Caco-2 (cell line): ENCODE measurements at regions not wholly inside any gene's neighbourhood (a gene's known extent, or its start where the extent isn't known, plus 50 kb on each side); places are given as distances from the start of the nearest gene placed in this dataset.
"Not testable (repeated sequence)": the region's sequence is repeated elsewhere in the genome, so short reads cannot be mapped to it uniquely, and the experiment has no call there.

ENCODE experiments used
- BruUV-seq: library from RNA; stranded (reverse); fragments of 400-500 nt; replicated peaks from 2 replicates; lab custom pipeline; 2021; lab: Mats Ljungman, UMichigan
- CTCF ChIA-PET: fragments of 300-600 bp; sonication (Branson Sonifier 250); formaldehyde crosslinking; loops from one replicate; lab custom pipeline; 2022; ENCODE audit warnings: antibody characterized with exemption; lab: Charles Lee
- POLR2A ChIA-PET: fragments of 300-600 bp; sonication (Branson Sonifier 250); formaldehyde crosslinking; loops from one replicate; lab custom pipeline; 2022; ENCODE audit warnings: antibody characterized with exemption; lab: Charles Lee
- DNase-seq, 2 experiments: peaks; one replicate each; pipeline versions ENCODE4 v3.0.0 to v3.0.0-alpha.2; 2020 to 2022
- H3K27me3 ChIP-seq: replicated peaks from 2 replicates; pipeline ENCODE4 v1.6.0; 2011; ENCODE audit warnings: low read length; ENCODE audit not compliant: control insufficient read depth, insufficient read depth
- H3K36me3 ChIP-seq: 2 replicates; pipeline ENCODE4 v1.5.1; 2011; ENCODE audit warnings: low read length; ENCODE audit not compliant: control insufficient read depth, insufficient read depth
- H3K4me1 ChIP-seq: fragments of 250-450 bp; sonication (Bioruptor Pico); 2 replicates; pipeline ENCODE4 v1.5.1; 2020; ENCODE audit warnings: mild to moderate bottlenecking
- H3K4me3 ChIP-seq: 2 replicates; pipeline ENCODE4 v1.5.1; 2011; ENCODE audit warnings: low read depth, mild to moderate bottlenecking, control low read depth, low read length
- H3K9me3 ChIP-seq: fragments of 250-450 bp; sonication (Bioruptor Pico); 2 replicates; pipeline ENCODE4 v1.5.1; 2020; ENCODE audit warnings: mild to moderate bottlenecking, moderate library complexity
- H3K27ac Mint-ChIP-seq: one replicate; pipeline ENCODE4 v1.8.0; 2022; ENCODE audit warnings: mixed read lengths; ENCODE audit not compliant: unreplicated experiment
- H3K27me3 Mint-ChIP-seq: one replicate; pipeline ENCODE4 v1.8.0; 2022; ENCODE audit warnings: mixed read lengths; ENCODE audit not compliant: insufficient read depth, unreplicated experiment
- H3K36me3 Mint-ChIP-seq: one replicate; pipeline ENCODE4 v1.8.0; 2022; ENCODE audit warnings: mild to moderate bottlenecking, mixed read lengths; ENCODE audit not compliant: insufficient read depth, unreplicated experiment
- H3K4me1 Mint-ChIP-seq: one replicate; pipeline ENCODE4 v1.8.0; 2022; ENCODE audit warnings: low read depth, mixed read lengths; ENCODE audit not compliant: unreplicated experiment
- H3K4me3 Mint-ChIP-seq: one replicate; pipeline ENCODE4 v1.8.0; 2022; ENCODE audit warnings: mild to moderate bottlenecking, moderate library complexity, mixed read lengths; ENCODE audit not compliant: unreplicated experiment
- H3K9me3 Mint-ChIP-seq: one replicate; pipeline ENCODE4 v1.8.0; 2022; ENCODE audit warnings: mixed read lengths; ENCODE audit not compliant: unreplicated experiment
- intact Hi-C: fragments of 100-400 bp; cut with micrococcal nuclease; formaldehyde crosslinking; loops from one replicate; pipeline ENCODE4 v1.10.0; 2022; ENCODE audit not compliant: unreplicated experiment
- TF ChIP-seq, protein P1 (sequence below), 2 experiments: fragments of 200-600 bp in 1 of 2; IDR thresholded peaks; 1 replicate in 1 of 2; 2 replicates in 1 of 2; pipeline versions ENCODE4 v1.5.1 to v1.8.0; 2011 to 2022; ENCODE audit warnings: antibody characterized with exemption in 1 of 2, control low read depth in 1 of 2, inconsistent platforms in 1 of 2, low read depth in 1 of 2, low read length in 1 of 2, mild to moderate bottlenecking in 1 of 2, moderate library complexity in 1 of 2; ENCODE audit not compliant: insufficient read depth in 1 of 2, severe bottlenecking in 1 of 2, unreplicated experiment in 1 of 2

DNA sequence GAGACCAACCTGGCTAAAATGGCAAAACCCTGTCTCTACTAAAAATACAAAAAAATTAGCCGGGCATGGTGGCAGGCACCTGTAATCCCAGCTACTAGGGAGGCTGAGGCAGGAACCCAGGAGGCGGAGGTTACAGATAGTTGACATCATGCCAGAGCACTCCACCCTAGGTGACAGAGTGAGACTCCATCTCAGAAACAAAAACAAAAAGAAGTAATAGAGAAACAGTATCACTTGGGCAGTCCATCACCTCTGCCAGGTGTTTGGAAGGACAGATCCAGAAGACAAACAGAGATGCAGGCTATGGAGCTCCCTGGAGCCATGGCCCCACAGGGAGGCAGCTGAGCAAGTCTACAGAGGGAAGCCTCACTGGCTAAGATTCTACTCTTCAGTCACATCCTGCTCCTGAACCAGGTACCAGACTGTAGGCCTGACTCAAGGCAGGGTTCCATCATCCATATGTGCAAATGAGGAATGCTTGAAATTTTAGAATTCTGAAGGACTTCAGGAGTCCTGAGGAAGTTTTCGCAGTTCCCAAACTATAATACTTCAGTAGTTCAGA, 81.4 kb upstream of the CPEB2 start:
- H3K27ac Mint-ChIP-seq = no peak overlapping the region

DNA sequence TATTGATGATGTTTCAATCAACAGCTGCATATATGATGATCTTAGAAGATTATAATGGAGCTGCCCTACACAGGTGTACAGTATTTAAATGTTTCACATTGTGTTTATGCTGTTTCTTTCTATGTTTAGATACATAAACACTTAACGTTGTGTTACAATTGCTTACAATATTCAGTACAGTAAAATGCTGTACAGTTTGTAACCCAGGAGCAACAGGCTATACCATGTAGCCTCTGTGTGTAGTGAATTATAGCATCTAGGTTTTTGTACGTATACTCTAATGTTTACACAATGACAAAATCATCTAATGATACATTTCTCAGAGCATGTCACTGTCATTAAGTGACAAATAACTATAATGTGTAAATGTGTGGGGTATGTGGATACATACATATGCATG, 80.5 kb upstream of the CPEB2 start:
- BruUV-seq, H3K4me1 Mint-ChIP-seq, H3K27me3 ChIP-seq, H3K4me3 ChIP-seq, H3K4me1 ChIP-seq, intact Hi-C loops, H3K36me3 Mint-ChIP-seq, H3K9me3 ChIP-seq, H3K27me3 Mint-ChIP-seq, H3K4me3 Mint-ChIP-seq, CTCF ChIA-PET, H3K36me3 ChIP-seq, H3K9me3 Mint-ChIP-seq, H3K27ac Mint-ChIP-seq, DNase-seq, POLR2A ChIA-PET: not testable (repeated sequence)

More for the DNA sequence above, 81.4 kb upstream of the CPEB2 start:
- no peaks in the 10 kb centered on the region for H3K27me3 ChIP-seq
- Mint-ChIP-seq H3K4me3 (no peak overlapping the region), H3K4me1 (no peaks in the 10 kb centered on the region), H3K27me3 (no peaks in the 10 kb centered on the region), H3K36me3 (no peaks in the 10 kb centered on the region), H3K9me3 (no peaks in the 10 kb centered on the region)
- no peak overlapping the region for H3K4me3 ChIP-seq
- no peak for DNase-seq
- intact Hi-C loops = no loop called here
- H3K4me1 ChIP-seq = no peaks in the 10 kb centered on the region
- H3K9me3 ChIP-seq = no peaks in the 10 kb centered on the region
- ChIA-PET POLR2A (interaction anchor here (0.6 kb wide), 1 partner anchor 41 kb away, joined by 3 read pairs; no protein-coding TSS in a partner anchor), CTCF (interaction anchor here (0.5 to 0.6 kb wide), 2 partner anchors 83 kb away, joined by 3 to 4 read pairs; no protein-coding TSS in a partner anchor)
- H3K36me3 ChIP-seq = no peaks in the 10 kb centered on the region
- no TSS peak for BruUV-seq
- TF ChIP-seq, protein P1, sequence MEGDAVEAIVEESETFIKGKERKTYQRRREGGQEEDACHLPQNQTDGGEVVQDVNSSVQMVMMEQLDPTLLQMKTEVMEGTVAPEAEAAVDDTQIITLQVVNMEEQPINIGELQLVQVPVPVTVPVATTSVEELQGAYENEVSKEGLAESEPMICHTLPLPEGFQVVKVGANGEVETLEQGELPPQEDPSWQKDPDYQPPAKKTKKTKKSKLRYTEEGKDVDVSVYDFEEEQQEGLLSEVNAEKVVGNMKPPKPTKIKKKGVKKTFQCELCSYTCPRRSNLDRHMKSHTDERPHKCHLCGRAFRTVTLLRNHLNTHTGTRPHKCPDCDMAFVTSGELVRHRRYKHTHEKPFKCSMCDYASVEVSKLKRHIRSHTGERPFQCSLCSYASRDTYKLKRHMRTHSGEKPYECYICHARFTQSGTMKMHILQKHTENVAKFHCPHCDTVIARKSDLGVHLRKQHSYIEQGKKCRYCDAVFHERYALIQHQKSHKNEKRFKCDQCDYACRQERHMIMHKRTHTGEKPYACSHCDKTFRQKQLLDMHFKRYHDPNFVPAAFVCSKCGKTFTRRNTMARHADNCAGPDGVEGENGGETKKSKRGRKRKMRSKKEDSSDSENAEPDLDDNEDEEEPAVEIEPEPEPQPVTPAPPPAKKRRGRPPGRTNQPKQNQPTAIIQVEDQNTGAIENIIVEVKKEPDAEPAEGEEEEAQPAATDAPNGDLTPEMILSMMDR (IDR thresholded peaks at IDR 0.05; ENCODE audit: insufficient read depth in 1 of 2, low read depth in 1 of 2, low read length in 1 of 2, severe bottlenecking in 1 of 2, unreplicated experiment in 1 of 2) = no peak

DNA sequence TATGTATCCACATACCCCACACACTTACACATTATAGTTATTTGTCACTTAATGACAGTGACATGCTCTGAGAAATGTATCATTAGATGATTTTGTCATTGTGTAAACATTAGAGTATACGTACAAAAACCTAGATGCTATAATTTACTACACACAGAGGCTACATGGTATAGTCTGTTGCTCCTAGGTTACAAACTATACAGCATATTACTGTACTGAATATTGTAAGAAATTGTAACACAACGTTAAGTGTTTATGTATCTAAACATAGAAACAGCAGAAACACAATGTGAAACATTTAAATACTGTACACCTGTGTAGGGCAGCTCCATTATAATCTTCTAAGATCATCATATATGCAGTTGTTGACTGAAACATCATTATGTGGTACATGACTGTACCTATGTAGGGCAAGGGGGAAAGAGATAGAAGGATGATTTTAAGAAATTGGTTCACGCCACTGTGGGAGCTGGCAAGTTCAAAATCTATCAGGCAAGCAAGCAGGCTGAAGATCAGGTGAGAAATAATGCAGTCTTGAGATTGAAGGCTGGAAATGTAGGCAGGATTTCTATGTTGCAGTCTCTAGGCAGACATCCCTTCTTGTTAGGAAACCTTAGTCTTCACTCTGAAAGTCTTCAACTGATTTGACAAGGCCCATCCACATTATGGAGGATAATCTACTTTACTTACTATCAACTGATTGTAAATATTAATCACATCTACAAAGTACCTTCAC, 78.0 kb upstream of the CPEB2 start:
- intact Hi-C loops = no loop called here
- Histone ChIP-seq H3K4me1 (no peaks in the 10 kb centered on the region), H3K4me3 (no peak overlapping the region), H3K36me3 (no peaks in the 10 kb centered on the region), H3K9me3 (no peaks in the 10 kb centered on the region), H3K27me3 (no peaks in the 10 kb centered on the region)
- H3K27me3 Mint-ChIP-seq = no peaks in the 10 kb centered on the region
- TF ChIP-seq, protein P1 (IDR thresholded peaks at IDR 0.05; ENCODE audit: insufficient read depth in 1 of 2, low read depth in 1 of 2, low read length in 1 of 2, severe bottlenecking in 1 of 2, unreplicated experiment in 1 of 2) = no peak
- H3K4me3 Mint-ChIP-seq = no peak overlapping the region
- CTCF ChIA-PET = no interaction called here
- POLR2A ChIA-PET = no interaction called here
- BruUV-seq = no TSS peak
- no peaks in the 10 kb centered on the region for H3K36me3 Mint-ChIP-seq
- no peaks in the 10 kb centered on the region for H3K9me3 Mint-ChIP-seq
- no peaks in the 10 kb centered on the region for H3K4me1 Mint-ChIP-seq
- no peak for DNase-seq
- H3K27ac Mint-ChIP-seq = no peak overlapping the region
